HEK293 (cell line): ENCODE measurements at regions not wholly inside any gene's neighbourhood (a gene's known extent, or its start where the extent isn't known, plus 50 kb on each side); places are given as distances from the start of the nearest gene placed in this dataset.

Experiments used
- CTCF ChIA-PET: fragments of 350-600 bp; formaldehyde crosslinking; extraction: SDS; loops from one replicate; lab custom pipeline; 2021; ENCODE audit warnings: antibody characterized with exemption; lab: Yijun Ruan, JAX
- POLR2A ChIA-PET: fragments of 300-600 bp; formaldehyde crosslinking; extraction: SDS; loops from one replicate; lab custom pipeline; 2020; ENCODE audit warnings: antibody characterized with exemption, inconsistent platforms; lab: Yijun Ruan, JAX
- H3K27ac ChIP-seq: fragments of 200-500 bp; sonication (Bioruptor generic); 2 replicates; pipeline ENCODE4 v1.5.1; 2014; ENCODE audit warnings: low read depth, low read length, control low read depth, inconsistent platforms; ENCODE audit errors: extremely low read depth
- H3K36me3 ChIP-seq, 2 experiments: fragments of 200-500 bp in 1 of 2; sonication (Bioruptor generic) in 1 of 2; 1 replicate in 1 of 2; 2 replicates in 1 of 2; pipeline ENCODE4 v1.5.1; 2014 to 2017; ENCODE audit warnings: inconsistent platforms in 2 of 2, low read length in 2 of 2; ENCODE audit not compliant: control insufficient read depth in 2 of 2, insufficient read depth in 1 of 2
- H3K4me1 ChIP-seq: fragments of 200-500 bp; sonication (Bioruptor generic); 2 replicates; pipeline ENCODE4 v1.5.1; 2014; ENCODE audit warnings: mild to moderate bottlenecking, low read length, inconsistent platforms; ENCODE audit not compliant: control insufficient read depth, insufficient read depth
- H3K4me3 ChIP-seq: 2 replicates; pipeline ENCODE4 v1.5.1; 2011; ENCODE audit warnings: low read depth, mild to moderate bottlenecking, control low read depth, low read length, moderate library complexity
- H3K9me3 ChIP-seq: fragments of 200-500 bp; sonication (Bioruptor generic); 2 replicates; pipeline ENCODE4 v1.5.1; 2014; ENCODE audit warnings: low read depth, low read length, inconsistent platforms; ENCODE audit not compliant: control insufficient read depth, insufficient read depth
- BCL11B ChIP-seq: fragments of 450-650 bp; formaldehyde crosslinking; IDR thresholded peaks from 2 replicates; pipeline ENCODE4 v1.5.1; 2016; ENCODE audit warnings: low read depth, missing biosample characterization, missing genetic modification characterization
- BCL6B ChIP-seq: fragments of 450-650 bp; formaldehyde crosslinking; IDR thresholded peaks from 2 replicates; pipeline ENCODE4 v1.5.1; 2017; ENCODE audit warnings: missing biosample characterization, missing genetic modification characterization
- KLF10 ChIP-seq: fragments of 450-650 bp; IDR thresholded peaks from 2 replicates; pipeline ENCODE4 v1.5.1; 2018; ENCODE audit warnings: missing biosample characterization, mild to moderate bottlenecking, missing genetic modification characterization
- MEIS1 ChIP-seq: sonication (generic); formaldehyde crosslinking; IDR thresholded peaks from 2 replicates; pipeline ENCODE4 v1.8.1; 2022; ENCODE audit warnings: missing genetic modification reagents, mild to moderate bottlenecking, borderline replicate concordance
- PRDM1 ChIP-seq: fragments of 450-650 bp; formaldehyde crosslinking; IDR thresholded peaks from 2 replicates; pipeline ENCODE4; 2016; ENCODE audit warnings: missing biosample characterization, missing genetic modification characterization
- SP7 ChIP-seq: fragments of 450-650 bp; formaldehyde crosslinking; IDR thresholded peaks from 2 replicates; pipeline ENCODE4 v1.5.1; 2016; ENCODE audit warnings: missing biosample characterization, missing genetic modification characterization
- TSHZ1 ChIP-seq: fragments of 450-650 bp; formaldehyde crosslinking; IDR thresholded peaks from 2 replicates; pipeline ENCODE4 v1.5.1; 2016; ENCODE audit warnings: missing biosample characterization, missing genetic modification characterization, borderline replicate concordance
- ZBTB7A ChIP-seq: fragments of 450-650 bp; formaldehyde crosslinking; IDR thresholded peaks from 2 replicates; pipeline ENCODE4 v1.5.1; 2016; ENCODE audit warnings: low read depth, missing biosample characterization, missing genetic modification characterization
- ZFP69B ChIP-seq: fragments of 450-650 bp; formaldehyde crosslinking; IDR thresholded peaks from 2 replicates; pipeline ENCODE4 v1.5.1; 2016; ENCODE audit warnings: missing biosample characterization, missing genetic modification characterization
- ZIC2 ChIP-seq: fragments of 450-650 bp; formaldehyde crosslinking; IDR thresholded peaks from 2 replicates; pipeline ENCODE4 v1.5.1; 2016; ENCODE audit warnings: missing biosample characterization, missing genetic modification characterization
- ZNF169 ChIP-seq: fragments of 450-650 bp; formaldehyde crosslinking; IDR thresholded peaks from 2 replicates; pipeline ENCODE4 v1.5.1; 2016; ENCODE audit warnings: missing biosample characterization, missing genetic modification characterization
- ZNF175 ChIP-seq: fragments of 450-650 bp; formaldehyde crosslinking; IDR thresholded peaks from 2 replicates; pipeline ENCODE4 v1.5.1; 2016; ENCODE audit warnings: missing biosample characterization, missing genetic modification characterization
- ZNF2 ChIP-seq: fragments of 450-650 bp; formaldehyde crosslinking; IDR thresholded peaks from 2 replicates; pipeline ENCODE4 v1.5.1; 2016; ENCODE audit warnings: missing biosample characterization, missing genetic modification characterization
- ZNF202 ChIP-seq: fragments of 450-650 bp; formaldehyde crosslinking; IDR thresholded peaks from 2 replicates; pipeline ENCODE4 v1.5.1; 2016; ENCODE audit warnings: missing biosample characterization, missing genetic modification characterization, borderline replicate concordance
- ZNF221 ChIP-seq: fragments of 450-650 bp; formaldehyde crosslinking; IDR thresholded peaks from 2 replicates; pipeline ENCODE4 v1.5.1; 2017; ENCODE audit warnings: missing biosample characterization, missing genetic modification characterization, borderline replicate concordance
- ZNF266 ChIP-seq: fragments of 450-650 bp; formaldehyde crosslinking; IDR thresholded peaks from 2 replicates; pipeline ENCODE4 v1.5.1; 2016; ENCODE audit warnings: missing biosample characterization, missing genetic modification characterization, low read depth
- ZNF341 ChIP-seq: fragments of 450-650 bp; formaldehyde crosslinking; IDR thresholded peaks from 2 replicates; pipeline ENCODE4; 2016; ENCODE audit warnings: low read depth, missing biosample characterization, missing genetic modification characterization
- ZNF433 ChIP-seq: fragments of 450-650 bp; formaldehyde crosslinking; IDR thresholded peaks from 2 replicates; pipeline ENCODE4 v1.5.1; 2016; ENCODE audit warnings: missing biosample characterization, missing genetic modification characterization, low read depth
- ZNF560 ChIP-seq: fragments of 450-650 bp; formaldehyde crosslinking; IDR thresholded peaks from 2 replicates; pipeline ENCODE4 v1.5.1; 2017; ENCODE audit warnings: missing biosample characterization, missing genetic modification characterization, borderline replicate concordance
- ZNF561 ChIP-seq: fragments of 450-650 bp; IDR thresholded peaks from 2 replicates; pipeline ENCODE4 v1.5.1; 2018; ENCODE audit warnings: missing biosample characterization, missing genetic modification characterization, borderline replicate concordance
- ZNF571 ChIP-seq: fragments of 450-650 bp; formaldehyde crosslinking; IDR thresholded peaks from 2 replicates; pipeline ENCODE4 v1.5.0; 2017; ENCODE audit warnings: missing biosample characterization, missing genetic modification characterization
- ZNF585B ChIP-seq: fragments of 450-650 bp; formaldehyde crosslinking; IDR thresholded peaks from 2 replicates; pipeline ENCODE4 v1.5.1; 2016; ENCODE audit warnings: missing biosample characterization, missing genetic modification characterization
- ZNF626 ChIP-seq: fragments of 450-650 bp; sonication (Bioruptor Pico); formaldehyde crosslinking; IDR thresholded peaks from 2 replicates; pipeline ENCODE4 v1.5.1; 2018; ENCODE audit warnings: missing biosample characterization, missing genetic modification characterization, inconsistent platforms
- ZNF654 ChIP-seq: fragments of 450-650 bp; formaldehyde crosslinking; IDR thresholded peaks from 2 replicates; pipeline ENCODE4 v1.5.1; 2016; ENCODE audit warnings: low read depth, missing biosample characterization, missing genetic modification characterization
- ZNF701 ChIP-seq: fragments of 450-650 bp; formaldehyde crosslinking; IDR thresholded peaks from 2 replicates; pipeline ENCODE4 v1.5.1; 2016; ENCODE audit warnings: missing biosample characterization, missing genetic modification characterization
- ZNF768 ChIP-seq: fragments of 450-650 bp; formaldehyde crosslinking; IDR thresholded peaks from 2 replicates; pipeline ENCODE4 v1.5.1; 2018; ENCODE audit warnings: missing biosample characterization, mild to moderate bottlenecking, missing genetic modification characterization
- TF ChIP-seq, protein P1 (sequence below): fragments of 450-650 bp; formaldehyde crosslinking; IDR thresholded peaks from 2 replicates; pipeline ENCODE4 v1.5.1; 2016; ENCODE audit warnings: missing biosample characterization, missing genetic modification characterization

GRCh38 chrX:8366481-8366880, 98.1 kb upstream of the VCX3B start:
- no peak for TF ChIP-seq ZIC2 (tag by site-specific recombination)
- TF ChIP-seq ZNF433 (tag by site-specific recombination) = no peak
- no peak for TF ChIP-seq ZNF701 (tag by site-specific recombination)
- TF ChIP-seq KLF10 (tag by site-specific recombination) = no peak
- TF ChIP-seq PRDM1 (tag by site-specific recombination) = no peak
- TF ChIP-seq ZFP69B = no peak
- TF ChIP-seq ZNF571 (tag by site-specific recombination) = no peak
- TF ChIP-seq ZNF561 (tag by site-specific recombination) = no peak
- no peak for TF ChIP-seq ZNF768 (tag by site-specific recombination)
- TF ChIP-seq ZNF266 = no peak
- TF ChIP-seq ZNF169 (tag by site-specific recombination) = no peak
- TF ChIP-seq ZNF341 (tag by site-specific recombination) = no peak
- no peak for TF ChIP-seq MEIS1 (CRISPR knock-in tag)
- H3K27ac ChIP-seq = no peak overlapping the region
- H3K4me3 ChIP-seq = no peak overlapping the region
- H3K9me3 ChIP-seq = no peaks in the 10 kb centered on the region
- ChIA-PET POLR2A (no interaction called here), CTCF (no interaction called here)
- H3K36me3 ChIP-seq = no peaks in the 10 kb centered on the region
- no peaks in the 10 kb centered on the region for H3K4me1 ChIP-seq

DNA sequence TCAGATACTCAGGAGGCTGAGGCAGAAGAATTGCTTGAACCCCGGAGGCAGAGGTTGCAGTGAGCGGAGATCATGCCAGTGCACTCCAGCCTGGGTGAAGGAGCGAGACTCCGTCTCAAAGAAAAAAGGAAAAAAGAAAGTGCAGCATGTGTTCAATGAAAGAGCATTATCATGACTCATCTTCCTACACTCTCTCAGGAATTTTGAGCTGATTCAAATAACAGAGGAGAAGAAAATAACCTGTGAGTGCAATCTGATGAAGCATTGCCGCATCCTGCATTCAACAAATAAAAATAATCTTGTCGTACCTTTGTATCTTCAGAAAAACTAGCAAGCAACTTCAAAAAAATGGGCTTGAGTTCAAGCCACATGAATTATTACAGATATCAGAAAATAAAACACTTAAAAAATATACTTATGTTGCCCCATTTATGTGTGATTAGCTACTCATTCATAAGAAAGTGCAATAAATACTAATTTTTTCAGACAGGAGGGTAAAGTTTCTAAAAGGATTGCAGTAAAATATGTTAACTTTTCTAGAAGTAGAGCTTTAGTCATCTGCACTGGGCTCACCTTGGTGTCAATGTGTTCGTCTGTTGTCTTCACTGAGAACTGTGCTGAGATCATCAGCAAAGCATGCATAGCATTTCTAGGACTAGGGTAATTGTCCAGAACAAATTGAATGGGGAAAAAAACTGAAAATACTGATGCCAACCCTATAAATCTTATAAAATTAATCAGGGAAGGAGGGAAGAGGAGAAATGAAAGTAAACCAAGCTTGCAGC, 90.4 kb upstream of the VCX3B start:
- H3K4me1 ChIP-seq = no peaks in the 10 kb centered on the region
- no peaks in the 10 kb centered on the region for H3K36me3 ChIP-seq
- POLR2A ChIA-PET = no interaction called here
- TF ChIP-seq ZNF560 (tag by site-specific recombination) = no peak
- no peak for TF ChIP-seq ZNF585B (tag by site-specific recombination)
- TF ChIP-seq BCL6B (tag by site-specific recombination) = no peak
- TF ChIP-seq ZNF701 (tag by site-specific recombination) = no peak
- no peak for TF ChIP-seq ZNF221
- no peak for TF ChIP-seq ZNF2 (tag by site-specific recombination)
- TF ChIP-seq ZBTB7A (tag by site-specific recombination) = no peak
- H3K9me3 ChIP-seq = no peaks in the 10 kb centered on the region
- no peak overlapping the region for H3K4me3 ChIP-seq
- H3K27ac ChIP-seq = no peak overlapping the region
- CTCF ChIA-PET = interaction anchor here (1.0 kb wide), 1 partner anchor 10 kb away, joined by 3 read pairs; no protein-coding TSS in a partner anchor

- Histone ChIP-seq H3K4me3 (no peak overlapping the region), H3K27ac (no peak overlapping the region), H3K36me3 (no peaks in the 10 kb centered on the region), H3K9me3 (no peaks in the 10 kb centered on the region), H3K4me1 (no peaks in the 10 kb centered on the region)
- ChIA-PET CTCF (interaction anchor here (0.6 kb wide), 1 partner anchor 1433 kb away, joined by 3 read pairs; no protein-coding TSS in a partner anchor), POLR2A (no interaction called here)
- TF ChIP-seq TSHZ1 (tag by site-specific recombination) (no peak), ZNF626 (tag by site-specific recombination) (no peak), ZNF202 (tag by site-specific recombination) (no peak), ZNF654 (tag by site-specific recombination) (no peak), ZNF560 (tag by site-specific recombination) (no peak), ZNF175 (tag by site-specific recombination) (no peak), BCL11B (tag by site-specific recombination) (no peak), SP7 (no peak)
- TF ChIP-seq, protein P1, sequence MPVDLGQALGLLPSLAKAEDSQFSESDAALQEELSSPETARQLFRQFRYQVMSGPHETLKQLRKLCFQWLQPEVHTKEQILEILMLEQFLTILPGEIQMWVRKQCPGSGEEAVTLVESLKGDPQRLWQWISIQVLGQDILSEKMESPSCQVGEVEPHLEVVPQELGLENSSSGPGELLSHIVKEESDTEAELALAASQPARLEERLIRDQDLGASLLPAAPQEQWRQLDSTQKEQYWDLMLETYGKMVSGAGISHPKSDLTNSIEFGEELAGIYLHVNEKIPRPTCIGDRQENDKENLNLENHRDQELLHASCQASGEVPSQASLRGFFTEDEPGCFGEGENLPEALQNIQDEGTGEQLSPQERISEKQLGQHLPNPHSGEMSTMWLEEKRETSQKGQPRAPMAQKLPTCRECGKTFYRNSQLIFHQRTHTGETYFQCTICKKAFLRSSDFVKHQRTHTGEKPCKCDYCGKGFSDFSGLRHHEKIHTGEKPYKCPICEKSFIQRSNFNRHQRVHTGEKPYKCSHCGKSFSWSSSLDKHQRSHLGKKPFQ (tag by site-specific recombination) = no peak
Measured at GRCh38 chrX:8377041-8377440, 87.6 kb upstream of the VCX3B start.
